ENCODE measurements at regions not wholly inside any gene's neighbourhood (a gene's known extent, or its start where the extent isn't known, plus 50 kb on each side); places are given as distances from the start of the nearest gene placed in this dataset.

DNA sequence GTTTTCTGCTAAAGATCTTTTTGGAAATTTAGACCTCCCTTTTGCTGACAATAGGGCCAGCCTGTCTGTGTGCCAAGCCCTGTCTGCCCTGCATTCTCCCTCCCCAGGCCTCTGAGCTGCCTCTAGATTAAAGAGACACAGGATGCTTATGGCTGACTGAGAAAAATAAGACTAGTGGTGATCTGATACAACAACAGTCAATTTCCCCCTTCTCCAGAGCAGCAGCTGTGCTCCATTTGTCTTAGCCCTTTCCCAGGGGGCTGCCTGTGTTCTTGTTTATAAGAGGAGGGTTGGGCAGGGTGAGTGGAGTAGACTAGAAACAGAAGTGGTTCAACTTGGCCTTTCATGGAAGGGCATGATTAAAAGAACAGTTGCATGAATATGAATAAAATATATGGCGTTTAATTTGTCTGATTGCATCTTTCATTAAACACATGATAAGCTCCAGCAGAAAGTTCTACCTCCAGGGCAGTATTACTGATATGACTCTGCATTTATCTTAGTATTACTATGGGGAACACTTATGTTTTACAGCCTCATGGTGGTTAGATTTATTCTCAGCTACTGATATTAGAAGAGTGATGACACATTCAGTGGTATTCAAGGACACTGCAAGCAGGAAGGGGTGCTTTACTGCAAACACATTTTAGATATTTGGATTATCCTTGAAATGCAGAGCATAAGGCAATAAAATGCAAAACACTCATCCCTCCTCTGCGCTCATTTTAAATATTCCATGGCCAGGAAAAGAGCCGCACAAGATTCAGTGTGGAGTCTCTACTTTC, 150.2 kb upstream of the CLEC14A start:
- TF ChIP-seq, protein P1, sequence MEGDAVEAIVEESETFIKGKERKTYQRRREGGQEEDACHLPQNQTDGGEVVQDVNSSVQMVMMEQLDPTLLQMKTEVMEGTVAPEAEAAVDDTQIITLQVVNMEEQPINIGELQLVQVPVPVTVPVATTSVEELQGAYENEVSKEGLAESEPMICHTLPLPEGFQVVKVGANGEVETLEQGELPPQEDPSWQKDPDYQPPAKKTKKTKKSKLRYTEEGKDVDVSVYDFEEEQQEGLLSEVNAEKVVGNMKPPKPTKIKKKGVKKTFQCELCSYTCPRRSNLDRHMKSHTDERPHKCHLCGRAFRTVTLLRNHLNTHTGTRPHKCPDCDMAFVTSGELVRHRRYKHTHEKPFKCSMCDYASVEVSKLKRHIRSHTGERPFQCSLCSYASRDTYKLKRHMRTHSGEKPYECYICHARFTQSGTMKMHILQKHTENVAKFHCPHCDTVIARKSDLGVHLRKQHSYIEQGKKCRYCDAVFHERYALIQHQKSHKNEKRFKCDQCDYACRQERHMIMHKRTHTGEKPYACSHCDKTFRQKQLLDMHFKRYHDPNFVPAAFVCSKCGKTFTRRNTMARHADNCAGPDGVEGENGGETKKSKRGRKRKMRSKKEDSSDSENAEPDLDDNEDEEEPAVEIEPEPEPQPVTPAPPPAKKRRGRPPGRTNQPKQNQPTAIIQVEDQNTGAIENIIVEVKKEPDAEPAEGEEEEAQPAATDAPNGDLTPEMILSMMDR (conservative IDR thresholded peaks at IDR 0.05; ENCODE audit: low read length): no peak
- no peak for TF ChIP-seq EZH2phosphoT487 (IDR thresholded peaks at IDR 0.05; ENCODE audit: borderline replicate concordance, low read depth, low read length)

All from OCI-LY7 (cell line).